ENCODE measurements at regions not wholly inside any gene's neighbourhood (a gene's known extent, or its start where the extent isn't known, plus 50 kb on each side); places are given as distances from the start of the nearest gene placed in this dataset.

- TF ChIP-seq POLR2A (IDR thresholded peaks at IDR 0.05) (no peak), POLR2AphosphoS5 (IDR thresholded peaks at IDR 0.05) (no peak), CTCF (IDR thresholded peaks at IDR 0.05) (no peak)
- 73% methylated on average over 1 of the region's 1 CpG for WGBS
These were observed 735.0 kb upstream of the RIOK2 start for GRCh38 chr5:97918057-97918456.

GRCh38 chr5:97918620-97919019 is 735.6 kb upstream of the RIOK2 start:
- DNase-seq (ENCODE audit: low spot score), result no peak
- intact Hi-C loops (cut with DNase I), result no loop called here
- no peaks in the 10 kb centered on the region for H3K27me3 ChIP-seq (replicated peaks; ENCODE audit: insufficient read depth)
- no peak overlapping the region for H3K4me3 ChIP-seq
- H3K36me3 ChIP-seq, result no peaks in the 10 kb centered on the region
- TF ChIP-seq CTCF (IDR thresholded peaks at IDR 0.05), result no peak
- H3K4me1 ChIP-seq (replicated peaks), result no peaks in the 10 kb centered on the region
- H3K9me3 ChIP-seq, result no peaks in the 10 kb centered on the region
- no peak overlapping the region for H3K27ac ChIP-seq
- WGBS, result 62% methylated on average over 2 of the region's 2 CpGs

More at GRCh38 chr5:97918057-97918456, 735.0 kb upstream of the RIOK2 start:
- intact Hi-C loops (cut with DNase I), result no loop called here
- Histone ChIP-seq H3K36me3 (no peaks in the 10 kb centered on the region), H3K9me3 (no peaks in the 10 kb centered on the region), H3K4me3 (no peak overlapping the region), H3K27ac (no peak overlapping the region), H3K27me3 (replicated peaks; ENCODE audit: insufficient read depth) (no peaks in the 10 kb centered on the region), H3K4me1 (replicated peaks) (no peaks in the 10 kb centered on the region)
- DNase-seq (ENCODE audit: low spot score), result no peak

GRCh38 chr5:97919719-97920118 is 736.7 kb upstream of the RIOK2 start:
- no peaks in the 10 kb centered on the region for H3K9me3 ChIP-seq
- no peaks in the 10 kb centered on the region for H3K4me1 ChIP-seq (replicated peaks)
- intact Hi-C loops (cut with DNase I), result no loop called here
- no peaks in the 10 kb centered on the region for H3K36me3 ChIP-seq
- no peak overlapping the region for H3K27ac ChIP-seq
- 62% methylated on average over 4 of the region's 4 CpGs for WGBS
- no peaks in the 10 kb centered on the region for H3K27me3 ChIP-seq (replicated peaks; ENCODE audit: insufficient read depth)
- DNase-seq (ENCODE audit: low spot score), result no peak
- TF ChIP-seq CTCF (IDR thresholded peaks at IDR 0.05), result no peak
- TF ChIP-seq POLR2A (IDR thresholded peaks at IDR 0.05), result no peak
- TF ChIP-seq POLR2AphosphoS5 (IDR thresholded peaks at IDR 0.05), result no peak
- H3K4me3 ChIP-seq, result no peak overlapping the region

GRCh38 chr5:97922776-97923175 is 739.7 kb upstream of the RIOK2 start:
- Histone ChIP-seq H3K27me3 (replicated peaks; ENCODE audit: insufficient read depth) (no peaks in the 10 kb centered on the region), H3K27ac (no peak overlapping the region), H3K4me1 (replicated peaks) (no peaks in the 10 kb centered on the region), H3K36me3 (no peaks in the 10 kb centered on the region), H3K4me3 (no peak overlapping the region), H3K9me3 (no peaks in the 10 kb centered on the region)
- TF ChIP-seq POLR2AphosphoS5 (IDR thresholded peaks at IDR 0.05), result no peak
- TF ChIP-seq CTCF (IDR thresholded peaks at IDR 0.05), result no peak
- TF ChIP-seq POLR2A (IDR thresholded peaks at IDR 0.05), result no peak
- intact Hi-C loops (cut with DNase I), result no loop called here
- DNase-seq (ENCODE audit: low spot score), result no peak
- 83% methylated on average over 5 of the region's 5 CpGs for WGBS

GRCh38 chr5:97923496-97923895 is 740.4 kb upstream of the RIOK2 start:
- no peaks in the 10 kb centered on the region for H3K4me1 ChIP-seq (replicated peaks)
- no peak overlapping the region for H3K4me3 ChIP-seq
- no peaks in the 10 kb centered on the region for H3K36me3 ChIP-seq
- H3K27ac ChIP-seq, result no peak overlapping the region
- DNase-seq (ENCODE audit: low spot score), result no peak
- intact Hi-C loops (cut with DNase I), result no loop called here
- no peaks in the 10 kb centered on the region for H3K27me3 ChIP-seq (replicated peaks; ENCODE audit: insufficient read depth)
- H3K9me3 ChIP-seq, result no peaks in the 10 kb centered on the region
- TF ChIP-seq POLR2A (IDR thresholded peaks at IDR 0.05) (no peak), CTCF (IDR thresholded peaks at IDR 0.05) (no peak), POLR2AphosphoS5 (IDR thresholded peaks at IDR 0.05) (no peak)
